ENCODE measurements at regions not wholly inside any gene's neighbourhood (a gene's known extent, or its start where the extent isn't known, plus 50 kb on each side); places are given as distances from the start of the nearest gene placed in this dataset.

- TF ChIP-seq STAT6 (CRISPR knock-in tag; conservative IDR thresholded peaks at IDR 0.05; ENCODE audit: low read depth) = no peak
Measured at GRCh38 chr3:87575550-87575949, 299.2 kb upstream of the POU1F1 start (continued).

- CTCF ChIA-PET = no interaction called here
Measured at GRCh38 chr3:87568331-87568730, 291.9 kb upstream of the POU1F1 start.

GRCh38 chr3:87564438-87564837 is 288.1 kb upstream of the POU1F1 start:
- Mint-ChIP-seq H3K9me3 (peaks cover 10% of the 10 kb centered on the region), H3K27ac (no peak overlapping the region), H3K4me3 (no peak overlapping the region), H3K4me1 (no peaks in the 10 kb centered on the region), H3K36me3 (no peaks in the 10 kb centered on the region), H3K27me3 (ENCODE audit: low read depth) (no peaks in the 10 kb centered on the region)
- DNase-seq (ENCODE audit: low spot score) (no peak), ATAC-seq (no peak)
- ChIA-PET CTCF (no interaction called here), POLR2A (no interaction called here)
- no peak for TF ChIP-seq ZNF423 (CRISPR knock-in tag; IDR thresholded peaks at IDR 0.05)
- no peak for TF ChIP-seq GTF2I (CRISPR knock-in tag; conservative IDR thresholded peaks at IDR 0.05)
- TF ChIP-seq ZBTB21 (CRISPR knock-in tag; IDR thresholded peaks at IDR 0.05; ENCODE audit: borderline replicate concordance) = no peak
- no peak for TF ChIP-seq HMGA2 (CRISPR knock-in tag; IDR thresholded peaks at IDR 0.05)

More at GRCh38 chr3:87568331-87568730, 291.9 kb upstream of the POU1F1 start:
- Mint-ChIP-seq H3K27ac (no peak overlapping the region), H3K36me3 (no peaks in the 10 kb centered on the region), H3K27me3 (ENCODE audit: low read depth) (no peaks in the 10 kb centered on the region), H3K9me3 (no peaks in the 10 kb centered on the region), H3K4me3 (no peak overlapping the region), H3K4me1 (no peaks in the 10 kb centered on the region)
- POLR2A ChIA-PET = no interaction called here
- ATAC-seq (no peak), DNase-seq (ENCODE audit: low spot score) (no peak)
- TF ChIP-seq SOX15 (CRISPR knock-in tag; IDR thresholded peaks at IDR 0.05) (no peak), GABPB1 (CRISPR knock-in tag; IDR thresholded peaks at IDR 0.05) (no peak), PREB (CRISPR knock-in tag; IDR thresholded peaks at IDR 0.05; ENCODE audit: borderline replicate concordance) (no peak), SMAD4 (CRISPR knock-in tag; IDR thresholded peaks at IDR 0.05) (no peak), GTF2I (CRISPR knock-in tag; conservative IDR thresholded peaks at IDR 0.05) (no peak), MAX (CRISPR knock-in tag; IDR thresholded peaks at IDR 0.05) (no peak), GRHL2 (CRISPR knock-in tag; IDR thresholded peaks at IDR 0.05; ENCODE audit: insufficient replicate concordance, severe bottlenecking) (no peak), ZNF232 (CRISPR knock-in tag; IDR thresholded peaks at IDR 0.05) (no peak), NR1H2 (CRISPR knock-in tag; IDR thresholded peaks at IDR 0.05) (no peak)

GRCh38 chr3:87563712-87564111 is 287.3 kb upstream of the POU1F1 start:
- DNase-seq (ENCODE audit: low spot score) (no peak), ATAC-seq (no peak)
- ChIA-PET CTCF (no interaction called here), POLR2A (no interaction called here)
- peaks cover 10% of the 10 kb centered on the region for H3K9me3 Mint-ChIP-seq
- no peak overlapping the region for H3K27ac Mint-ChIP-seq
- no peaks in the 10 kb centered on the region for H3K4me1 Mint-ChIP-seq
- no peak overlapping the region for H3K4me3 Mint-ChIP-seq
- TF ChIP-seq TCF7 (CRISPR knock-in tag; IDR thresholded peaks at IDR 0.05; ENCODE audit: low read depth) = no peak
- no peak for TF ChIP-seq ZNF263 (CRISPR knock-in tag; IDR thresholded peaks at IDR 0.05; ENCODE audit: low read depth)
- H3K36me3 Mint-ChIP-seq = no peaks in the 10 kb centered on the region
- no peaks in the 10 kb centered on the region for H3K27me3 Mint-ChIP-seq (ENCODE audit: low read depth)

GRCh38 chr3:87558492-87558891 is 282.1 kb upstream of the POU1F1 start:
- Mint-ChIP-seq H3K4me3 (no peak overlapping the region), H3K4me1 (no peaks in the 10 kb centered on the region), H3K27me3 (ENCODE audit: low read depth) (no peaks in the 10 kb centered on the region), H3K36me3 (no peaks in the 10 kb centered on the region), H3K9me3 (peaks cover 10% of the 10 kb centered on the region), H3K27ac (no peak overlapping the region)
- ATAC-seq (no peak), DNase-seq (ENCODE audit: low spot score) (no peak)
- POLR2A ChIA-PET = no interaction called here
- CTCF ChIA-PET = no interaction called here
- TF ChIP-seq ZNF423 (CRISPR knock-in tag; IDR thresholded peaks at IDR 0.05) (no peak), ZNF281 (CRISPR knock-in tag; IDR thresholded peaks at IDR 0.05) (no peak), ZNF671 (CRISPR knock-in tag; IDR thresholded peaks at IDR 0.05) (no peak), SMAD3 (CRISPR knock-in tag; IDR thresholded peaks at IDR 0.05; ENCODE audit: borderline replicate concordance) (no peak), RORB (CRISPR knock-in tag; IDR thresholded peaks at IDR 0.05) (no peak), NFATC4 (CRISPR knock-in tag; IDR thresholded peaks at IDR 0.05) (no peak), TP53 (CRISPR knock-in tag; IDR thresholded peaks at IDR 0.05) (no peak), E2F1 (CRISPR knock-in tag; IDR thresholded peaks at IDR 0.05) (no peak), ZNF219 (CRISPR knock-in tag; IDR thresholded peaks at IDR 0.05; ENCODE audit: borderline replicate concordance) (no peak)
